Esophagus muscularis mucosa (tissue), 4 donors: ENCODE measurements at regions not wholly inside any gene's neighbourhood (a gene's known extent, or its start where the extent isn't known, plus 50 kb on each side); places are given as distances from the start of the nearest gene placed in this dataset.

ENCODE experiments used
- DNase-seq: peaks from one replicate; pipeline ENCODE4 v3.0.0-alpha.2; 2017; ENCODE audit errors: extremely low spot score
- H3K27ac ChIP-seq, 4 donors: fragments of 200-600 bp; sonication (generic); replicated peaks in 1 of 4; 1 replicate in 3 of 4; 2 replicates in 1 of 4; pipeline ENCODE4 v1.5.1; 2016 to 2019; ENCODE audit warnings: mild to moderate bottlenecking in 1 of 4
- H3K27me3 ChIP-seq, 4 donors: fragments of 200-600 bp; sonication (generic); one replicate each; pipeline versions ENCODE4 v1.5.1 to v1.6.0; 2016 to 2019
- H3K36me3 ChIP-seq, 4 donors: fragments of 200-600 bp; sonication (generic); one replicate each; pipeline ENCODE4 v1.5.1; 2016 to 2019
- H3K4me1 ChIP-seq, 4 donors: fragments of 200-600 bp; sonication (generic); one replicate each; pipeline ENCODE4 v1.5.1; 2016 to 2019
- H3K4me3 ChIP-seq, 4 donors: fragments of 200-600 bp; sonication (generic); 1 replicate in 2 of 4; 2 replicates in 2 of 4; pipeline ENCODE4 v1.5.1; 2016 to 2019; ENCODE audit warnings: mild to moderate bottlenecking in 4 of 4, moderate library complexity in 1 of 4
- H3K9me3 ChIP-seq, 4 donors: fragments of 200-600 bp; sonication (generic); 1 replicate in 3 of 4; 2 replicates in 1 of 4; pipeline ENCODE4 v1.5.1; 2016 to 2019
- EP300 ChIP-seq: sonication (generic); formaldehyde crosslinking; IDR thresholded peaks from one replicate; pipeline ENCODE4 v1.6.1; 2017; ENCODE audit warnings: antibody characterized with exemption
- POLR2A ChIP-seq: fragments of 450-650 bp; IDR thresholded peaks from one replicate; pipeline ENCODE4 v1.6.1; 2017; ENCODE audit warnings: antibody characterized with exemption, moderate library complexity, mild to moderate bottlenecking, low read depth
- POLR2AphosphoS5 ChIP-seq, 2 donors: sonication (generic); formaldehyde crosslinking; IDR thresholded peaks; one replicate each; pipeline ENCODE4 v1.6.1; 2017; ENCODE audit warnings: antibody characterized with exemption in 2 of 2
- WGBS: methylation state at CpG from one replicate; pipeline ENCODE4 v1.1.5; 2018; 5-methylcytosine and 5-hydroxymethylcytosine counted together
- intact Hi-C: fragments of 100-400 bp; cut with DNase I; formaldehyde crosslinking; loops from one replicate; pipeline ENCODE4 v1.15.1; 2023
- TF ChIP-seq, protein P1 (sequence below), 3 experiments: fragments of 200-600 bp in 2 of 3; fragments of 450-650 bp in 1 of 3; sonication (generic) in 2 of 3; IDR thresholded peaks; one replicate each; pipeline ENCODE4 v1.5.1; 2017 to 2019; ENCODE audit warnings: antibody characterized with exemption in 3 of 3, mild to moderate bottlenecking in 2 of 3, moderate library complexity in 1 of 3

DNA sequence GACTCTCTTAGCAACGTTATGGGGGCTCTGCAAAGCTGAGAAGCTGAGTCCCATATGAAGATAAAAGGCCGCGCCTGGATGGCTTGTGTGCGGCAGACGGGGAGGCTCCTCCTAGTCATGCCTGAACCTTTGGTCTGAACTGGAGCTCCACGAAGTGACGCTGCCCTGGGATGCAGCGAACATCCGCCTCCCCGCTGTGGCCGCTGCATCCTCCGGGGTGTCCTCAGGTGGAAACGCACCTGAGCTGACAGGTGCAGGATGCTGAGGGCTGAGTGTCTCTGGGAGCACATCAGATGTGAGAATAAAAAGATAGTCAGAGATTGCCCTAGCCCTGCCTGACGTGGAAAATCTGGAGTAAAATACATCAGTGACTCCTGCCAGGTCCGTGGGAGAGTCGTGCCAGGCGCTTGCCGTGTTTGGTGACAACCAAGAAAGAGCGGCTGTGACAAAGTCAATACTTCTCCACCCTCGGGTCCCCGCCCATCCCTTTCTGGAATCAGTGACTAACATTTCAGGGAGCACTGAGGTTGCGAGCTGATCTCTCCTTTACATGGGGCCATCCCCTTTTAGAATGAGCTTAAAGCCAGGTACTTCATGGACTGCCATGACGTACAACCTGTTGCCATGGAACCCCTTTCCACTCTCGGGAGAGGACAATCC, 162.8 kb upstream of the AFDN start:
- peaks cover 0 to 23% (median 19%) of the 10 kb centered on the region in 4 donors for H3K4me1 ChIP-seq
- no peak for TF ChIP-seq POLR2A
- TF ChIP-seq EP300: no peak
- TF ChIP-seq POLR2AphosphoS5 (IDR thresholded peaks at IDR 0.05): no peak
- TF ChIP-seq, protein P1, sequence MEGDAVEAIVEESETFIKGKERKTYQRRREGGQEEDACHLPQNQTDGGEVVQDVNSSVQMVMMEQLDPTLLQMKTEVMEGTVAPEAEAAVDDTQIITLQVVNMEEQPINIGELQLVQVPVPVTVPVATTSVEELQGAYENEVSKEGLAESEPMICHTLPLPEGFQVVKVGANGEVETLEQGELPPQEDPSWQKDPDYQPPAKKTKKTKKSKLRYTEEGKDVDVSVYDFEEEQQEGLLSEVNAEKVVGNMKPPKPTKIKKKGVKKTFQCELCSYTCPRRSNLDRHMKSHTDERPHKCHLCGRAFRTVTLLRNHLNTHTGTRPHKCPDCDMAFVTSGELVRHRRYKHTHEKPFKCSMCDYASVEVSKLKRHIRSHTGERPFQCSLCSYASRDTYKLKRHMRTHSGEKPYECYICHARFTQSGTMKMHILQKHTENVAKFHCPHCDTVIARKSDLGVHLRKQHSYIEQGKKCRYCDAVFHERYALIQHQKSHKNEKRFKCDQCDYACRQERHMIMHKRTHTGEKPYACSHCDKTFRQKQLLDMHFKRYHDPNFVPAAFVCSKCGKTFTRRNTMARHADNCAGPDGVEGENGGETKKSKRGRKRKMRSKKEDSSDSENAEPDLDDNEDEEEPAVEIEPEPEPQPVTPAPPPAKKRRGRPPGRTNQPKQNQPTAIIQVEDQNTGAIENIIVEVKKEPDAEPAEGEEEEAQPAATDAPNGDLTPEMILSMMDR (IDR thresholded peaks at IDR 0.05): no peak
- no peak overlapping the region for H3K27ac ChIP-seq
- H3K27me3 ChIP-seq: no peaks in the 10 kb centered on the region
- H3K4me3 ChIP-seq: no peak overlapping the region
- H3K36me3 ChIP-seq: no peaks in the 10 kb centered on the region
- intact Hi-C loops: no loop called here
- DNase-seq: no peak
- WGBS: 92% methylated on average over 23 of the region's 24 CpGs
- H3K9me3 ChIP-seq: no peaks in the 10 kb centered on the region

DNA sequence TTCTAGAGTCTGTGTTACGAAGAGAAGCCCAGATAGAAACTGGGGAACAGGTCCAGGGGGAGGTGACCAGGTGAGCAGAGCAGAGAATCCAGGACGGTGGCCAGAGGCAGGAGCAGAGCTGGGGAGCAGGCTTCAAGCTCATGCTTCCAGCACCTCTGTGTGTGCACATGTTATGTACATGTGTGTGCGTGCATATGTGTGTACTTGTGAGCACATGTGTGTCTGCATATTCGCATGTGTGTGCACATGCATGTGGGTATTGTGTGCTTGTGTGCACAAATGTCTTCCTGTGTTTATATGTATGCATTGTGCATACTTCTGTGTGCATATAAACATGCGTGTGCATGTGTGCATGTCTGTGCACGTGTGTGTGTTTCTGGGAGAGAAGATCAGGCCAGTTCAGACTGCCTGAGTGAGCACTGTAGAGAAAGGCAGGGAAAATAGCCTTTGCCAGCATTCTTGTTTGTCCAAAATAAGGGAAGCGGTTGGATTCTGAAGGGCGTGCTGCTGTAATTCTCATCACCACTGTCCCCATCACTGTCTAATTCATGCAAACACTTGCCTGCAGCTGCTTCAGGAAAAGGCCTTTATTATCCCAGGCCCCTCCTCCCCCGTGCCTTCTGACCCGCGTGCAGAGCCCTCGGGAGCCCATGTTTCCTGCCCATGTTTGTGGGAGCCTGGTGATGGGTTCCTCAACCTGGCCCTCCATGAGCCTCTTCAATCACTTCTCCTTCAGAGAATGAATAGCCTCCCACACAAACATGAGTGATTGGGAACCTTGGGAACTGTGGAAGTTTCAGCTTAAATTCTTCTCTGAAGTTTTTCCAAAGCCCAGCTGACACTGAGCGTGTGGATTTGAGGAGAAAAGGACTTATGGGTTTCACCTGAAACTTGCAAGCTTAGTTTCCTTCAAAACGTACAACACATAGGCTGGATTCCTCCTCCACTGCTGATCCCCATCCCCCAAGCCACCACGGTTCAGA, 161.7 kb upstream of the AFDN start:
- H3K4me3 ChIP-seq: no peak overlapping the region
- intact Hi-C loops: no loop called here
- DNase-seq: no peak
- no peaks in the 10 kb centered on the region for H3K9me3 ChIP-seq
- H3K27me3 ChIP-seq: peaks cover 0 to 4% (median 0%) of the 10 kb centered on the region in 4 donors
- WGBS: 64% methylated on average over 15 of the region's 15 CpGs
- peaks cover 0 to 23% (median 19%) of the 10 kb centered on the region in 4 donors for H3K4me1 ChIP-seq
- H3K36me3 ChIP-seq: no peaks in the 10 kb centered on the region
- H3K27ac ChIP-seq: no peak overlapping the region
- TF ChIP-seq, protein P1 (IDR thresholded peaks at IDR 0.05): no peak
- no peak for TF ChIP-seq POLR2A
- no peak for TF ChIP-seq POLR2AphosphoS5 (IDR thresholded peaks at IDR 0.05)
- no peak for TF ChIP-seq EP300

DNA sequence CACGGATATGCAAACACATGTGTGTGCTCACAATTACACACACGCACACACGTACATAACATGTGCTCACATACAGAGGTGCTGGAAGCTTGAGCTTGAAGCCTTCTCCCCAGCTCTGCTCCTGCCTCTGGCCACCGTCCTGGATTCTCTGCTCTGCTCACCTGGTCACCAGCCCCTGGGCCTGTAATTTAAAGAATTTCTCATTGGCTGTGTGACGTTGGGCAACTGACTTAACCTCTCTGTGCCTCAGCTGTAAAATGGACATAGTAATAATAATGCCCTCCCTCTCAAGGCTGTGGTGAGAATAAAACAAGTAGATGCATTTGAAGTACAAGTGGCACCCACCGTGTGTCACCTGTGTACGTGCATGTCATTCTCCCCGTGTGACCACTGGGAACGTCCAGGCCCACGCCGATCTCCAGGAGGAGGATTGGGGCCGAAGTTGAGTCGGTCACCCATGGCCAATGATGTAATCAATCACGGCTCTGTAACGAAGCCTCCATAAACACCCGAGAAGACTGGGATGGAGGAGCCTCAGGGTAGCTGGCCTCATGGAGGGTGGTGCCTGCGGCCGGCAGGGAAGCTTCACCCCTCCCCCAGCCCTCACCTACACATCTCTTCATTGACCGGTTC, 160.9 kb upstream of the AFDN start:
- H3K4me1 ChIP-seq: peaks cover 0 to 15% (median 12%) of the 10 kb centered on the region in 4 donors
- TF ChIP-seq POLR2AphosphoS5 (IDR thresholded peaks at IDR 0.05) (no peak), EP300 (no peak), POLR2A (no peak)
- TF ChIP-seq, protein P1 (IDR thresholded peaks at IDR 0.05): no peak
- no peak overlapping the region for H3K4me3 ChIP-seq
- DNase-seq: no peak
- no peaks in the 10 kb centered on the region for H3K36me3 ChIP-seq
- no peaks in the 10 kb centered on the region for H3K9me3 ChIP-seq
- 77% methylated on average over 19 of the region's 19 CpGs for WGBS
- intact Hi-C loops: no loop called here
- peaks cover 0 to 4% (median 0%) of the 10 kb centered on the region in 4 donors for H3K27me3 ChIP-seq
- no peak overlapping the region for H3K27ac ChIP-seq

DNA sequence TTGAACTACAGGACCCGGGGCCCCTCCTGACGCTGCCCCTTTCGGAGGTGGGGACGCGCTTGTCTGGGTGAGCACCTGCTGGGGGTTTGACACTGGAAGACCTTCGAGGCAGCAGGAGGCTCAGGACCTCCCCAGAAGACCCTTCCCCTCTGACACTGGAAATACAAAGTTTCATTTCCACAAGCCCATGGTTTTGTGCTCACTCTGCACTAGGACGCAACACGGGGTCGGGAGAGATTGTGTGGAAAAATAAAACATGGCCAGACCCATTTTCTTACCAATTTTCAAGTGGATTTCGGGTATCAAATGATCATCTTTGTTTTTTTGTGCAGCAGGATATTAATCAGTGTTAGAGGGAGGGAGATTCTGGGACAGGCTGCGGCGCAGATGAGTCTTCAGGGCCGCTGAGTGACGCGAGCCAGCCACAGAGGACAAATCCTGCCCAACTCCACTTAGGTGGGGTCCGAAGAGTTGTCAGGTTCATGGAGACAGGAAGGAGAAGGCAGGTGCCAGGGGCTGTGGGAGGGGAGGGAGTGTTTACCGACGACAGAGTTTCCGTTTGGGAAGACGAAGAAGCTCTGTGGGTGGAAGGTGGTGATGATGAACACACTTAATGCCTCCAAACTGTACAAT, 160.0 kb upstream of the AFDN start:
- Histone ChIP-seq H3K27ac (no peak overlapping the region), H3K4me1 (peaks cover 0 to 6% (median 3%) of the 10 kb centered on the region in 4 donors), H3K27me3 (peaks cover 0 to 4% (median 0%) of the 10 kb centered on the region in 4 donors), H3K9me3 (no peaks in the 10 kb centered on the region), H3K36me3 (no peaks in the 10 kb centered on the region), H3K4me3 (no peak overlapping the region)
- intact Hi-C loops: no loop called here
- DNase-seq: no peak
- TF ChIP-seq POLR2A: no peak
- no peak for TF ChIP-seq EP300
- TF ChIP-seq POLR2AphosphoS5 (IDR thresholded peaks at IDR 0.05): no peak
- TF ChIP-seq, protein P1 (IDR thresholded peaks at IDR 0.05): no peak
- WGBS: 94% methylated on average over 19 of the region's 20 CpGs
